VCaP (cell line): ENCODE measurements at regions not wholly inside any gene's neighbourhood (a gene's known extent, or its start where the extent isn't known, plus 50 kb on each side); places are given as distances from the start of the nearest gene placed in this dataset.

Source experiments
- H3K27ac ChIP-seq: fragments of 450-650 bp; 2 replicates; pipeline ENCODE4 v1.5.1; 2017
- TF ChIP-seq, protein P1 (sequence below): fragments of 450-650 bp; conservative IDR thresholded peaks from 2 replicates; pipeline ENCODE4 v1.5.1; 2017; ENCODE audit warnings: mild to moderate bottlenecking, moderate library complexity

DNA sequence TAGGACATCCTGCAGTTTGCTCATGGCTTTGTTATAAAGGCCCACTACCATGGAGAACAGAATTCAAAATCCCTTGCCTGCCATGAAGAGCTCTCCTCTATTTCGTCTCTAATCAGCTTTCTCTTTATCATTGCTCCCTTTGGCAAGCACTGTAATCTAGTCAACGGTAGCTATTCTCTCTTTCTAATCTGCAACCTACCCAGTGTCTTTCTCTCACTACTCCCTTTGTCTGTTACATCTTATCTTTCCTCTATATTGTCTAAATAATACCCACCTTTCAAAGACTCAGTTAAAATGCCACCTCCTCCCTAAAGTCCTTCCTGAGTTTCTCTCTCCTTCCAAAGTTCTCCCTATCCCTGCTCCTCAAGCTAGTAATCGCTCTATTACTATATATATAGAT is 108.1 kb downstream of the FZD1 start:
- H3K27ac ChIP-seq: no peak overlapping the region
- TF ChIP-seq, protein P1, sequence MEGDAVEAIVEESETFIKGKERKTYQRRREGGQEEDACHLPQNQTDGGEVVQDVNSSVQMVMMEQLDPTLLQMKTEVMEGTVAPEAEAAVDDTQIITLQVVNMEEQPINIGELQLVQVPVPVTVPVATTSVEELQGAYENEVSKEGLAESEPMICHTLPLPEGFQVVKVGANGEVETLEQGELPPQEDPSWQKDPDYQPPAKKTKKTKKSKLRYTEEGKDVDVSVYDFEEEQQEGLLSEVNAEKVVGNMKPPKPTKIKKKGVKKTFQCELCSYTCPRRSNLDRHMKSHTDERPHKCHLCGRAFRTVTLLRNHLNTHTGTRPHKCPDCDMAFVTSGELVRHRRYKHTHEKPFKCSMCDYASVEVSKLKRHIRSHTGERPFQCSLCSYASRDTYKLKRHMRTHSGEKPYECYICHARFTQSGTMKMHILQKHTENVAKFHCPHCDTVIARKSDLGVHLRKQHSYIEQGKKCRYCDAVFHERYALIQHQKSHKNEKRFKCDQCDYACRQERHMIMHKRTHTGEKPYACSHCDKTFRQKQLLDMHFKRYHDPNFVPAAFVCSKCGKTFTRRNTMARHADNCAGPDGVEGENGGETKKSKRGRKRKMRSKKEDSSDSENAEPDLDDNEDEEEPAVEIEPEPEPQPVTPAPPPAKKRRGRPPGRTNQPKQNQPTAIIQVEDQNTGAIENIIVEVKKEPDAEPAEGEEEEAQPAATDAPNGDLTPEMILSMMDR: no peak

DNA sequence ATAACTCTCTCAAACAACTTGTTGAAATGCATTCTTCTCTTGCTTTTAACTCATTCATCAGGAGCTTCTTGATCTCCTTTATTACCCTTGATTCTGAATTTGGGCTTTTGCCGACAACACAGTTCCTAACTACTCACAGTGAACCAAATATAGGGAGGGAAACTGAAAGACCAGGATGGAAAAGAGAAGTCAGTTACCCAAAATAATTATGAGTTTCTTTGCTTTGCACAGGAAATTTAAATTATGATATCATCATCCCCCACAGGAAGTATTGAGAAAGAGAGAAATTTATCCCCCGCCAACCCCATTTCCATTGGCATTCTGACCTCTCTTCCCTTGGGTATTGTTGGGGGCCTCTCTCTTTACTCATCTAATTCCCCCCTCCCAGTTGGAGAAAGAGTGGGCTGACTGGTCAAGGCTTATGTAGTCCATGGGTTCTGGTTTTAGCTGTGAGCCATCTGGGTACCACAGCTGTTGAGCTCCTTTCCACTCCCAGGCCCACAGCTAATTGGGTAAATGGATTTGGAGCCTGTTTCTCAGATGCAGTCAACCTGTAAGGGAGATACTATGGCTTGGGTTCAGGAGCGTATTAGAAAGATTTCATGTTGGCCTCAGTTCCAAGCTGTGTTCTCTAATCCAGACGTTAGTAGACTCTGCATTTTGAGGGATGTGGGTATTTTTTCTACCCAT is 109.0 kb downstream of the FZD1 start:
- no peak overlapping the region for H3K27ac ChIP-seq
- TF ChIP-seq, protein P1: no peak

DNA sequence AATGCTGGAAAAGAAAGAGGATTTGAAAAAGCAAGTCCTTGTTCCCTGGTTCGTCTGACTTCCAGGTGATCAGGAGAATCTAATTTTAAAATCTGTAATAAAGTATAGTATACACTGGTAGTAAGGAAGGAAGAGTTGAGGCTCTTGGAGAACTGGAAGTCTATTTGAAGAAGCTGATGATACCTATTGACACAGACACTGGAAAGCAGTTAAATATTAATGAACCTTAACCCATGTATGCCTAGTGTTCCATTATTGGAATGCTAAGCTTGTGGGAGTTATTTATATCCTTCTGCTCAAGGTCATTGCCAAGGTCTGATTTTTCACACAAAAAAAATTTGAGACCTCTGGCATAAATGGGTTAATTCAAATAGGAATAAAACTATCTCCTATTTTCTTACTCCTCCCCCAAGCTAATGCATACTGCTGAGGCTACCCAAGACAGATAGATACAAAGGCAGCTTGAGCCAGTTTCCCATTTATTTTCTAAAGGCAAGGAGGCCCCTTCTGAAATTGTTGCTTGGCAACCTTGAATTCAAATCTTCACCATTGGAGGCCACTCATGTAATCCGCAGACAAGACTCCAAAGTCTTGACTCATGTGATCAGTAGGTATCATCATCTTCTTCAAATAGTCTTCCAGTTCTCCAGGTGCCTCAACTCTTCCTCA is 110.2 kb downstream of the FZD1 start:
- TF ChIP-seq, protein P1: no peak

DNA sequence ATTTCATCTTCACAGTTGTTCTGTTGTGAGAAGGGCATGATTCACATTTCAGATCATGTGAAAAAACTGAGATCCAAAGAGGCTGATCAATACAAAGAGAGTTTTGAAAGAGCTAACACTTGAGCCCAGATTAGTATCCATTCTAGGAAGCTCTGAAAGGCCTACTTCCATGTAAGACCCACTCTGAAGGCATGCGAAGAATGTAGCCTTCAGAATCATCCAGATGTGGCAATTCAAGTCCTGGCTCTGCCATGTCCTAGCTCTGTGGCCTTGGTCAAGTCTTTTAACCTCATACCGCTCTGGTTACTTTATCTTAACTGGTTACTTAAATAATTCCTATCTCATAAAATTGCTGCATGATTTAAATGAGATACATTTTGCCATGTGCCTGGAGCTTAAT is 111.1 kb downstream of the FZD1 start:
- TF ChIP-seq, protein P1: no peak
- no peak overlapping the region for H3K27ac ChIP-seq

More for the DNA sequence above, 110.2 kb downstream of the FZD1 start:
- no peak overlapping the region for H3K27ac ChIP-seq

DNA sequence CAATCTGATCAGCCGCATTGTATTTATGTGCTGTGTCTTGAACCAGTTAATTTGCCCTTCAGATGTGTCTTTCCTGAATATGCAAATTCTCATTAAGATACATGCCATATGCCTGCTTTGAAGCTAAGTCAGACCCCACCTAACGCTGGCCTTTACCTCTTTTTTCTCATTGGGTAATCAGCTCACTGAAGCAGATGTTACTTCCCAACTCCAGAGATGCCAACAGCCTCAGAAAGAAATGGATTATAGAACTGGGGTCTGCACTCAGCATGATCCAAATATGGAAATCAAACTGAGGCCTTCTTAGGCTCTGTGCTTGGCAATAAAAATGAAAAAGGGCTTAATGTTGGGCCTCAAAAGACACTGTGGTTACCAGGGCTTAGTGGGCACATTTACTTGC is 113.9 kb downstream of the FZD1 start:
- H3K27ac ChIP-seq: no peak overlapping the region
- TF ChIP-seq, protein P1: no peak

DNA sequence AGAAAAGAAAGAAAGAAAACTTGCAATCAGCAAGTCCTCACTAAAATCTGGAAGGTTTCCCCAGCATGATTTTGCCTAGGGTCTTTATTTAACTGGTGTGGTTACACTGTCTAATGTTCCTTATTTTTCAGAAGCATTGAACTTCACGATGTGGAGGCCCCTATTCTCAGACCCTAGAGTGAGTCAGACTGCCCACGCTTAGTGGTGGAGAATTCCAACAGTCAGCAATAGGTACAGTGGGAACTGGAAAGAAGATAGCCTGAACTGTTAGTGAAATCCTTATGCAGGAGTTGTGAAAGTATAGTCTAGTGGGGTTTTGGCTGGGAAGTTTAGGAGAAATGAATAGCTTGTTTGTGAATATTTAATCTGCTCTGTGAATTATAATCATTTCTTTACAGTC is 115.0 kb downstream of the FZD1 start:
- TF ChIP-seq, protein P1: no peak
- no peak overlapping the region for H3K27ac ChIP-seq

DNA sequence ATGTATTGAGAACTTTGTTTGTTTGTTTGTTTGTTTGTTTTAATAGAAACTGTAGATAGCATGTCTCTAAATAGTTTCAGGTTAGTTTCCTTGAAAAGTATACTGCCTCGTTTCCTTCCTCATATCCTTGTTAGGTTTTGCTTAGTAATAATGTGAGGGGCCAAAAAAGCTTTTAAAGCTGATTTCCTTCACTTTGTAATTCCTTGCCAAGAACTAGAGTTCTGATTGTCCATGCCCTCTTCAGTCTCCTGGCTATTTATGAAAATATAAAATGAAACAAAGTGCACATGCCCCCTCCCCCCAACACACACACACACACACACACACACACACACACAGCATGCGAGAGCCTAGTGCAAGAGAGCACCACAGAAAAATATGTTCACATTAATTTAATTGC is 115.8 kb downstream of the FZD1 start:
- H3K27ac ChIP-seq: no peak overlapping the region
- TF ChIP-seq, protein P1: no peak
